ENCODE measurements at regions not wholly inside any gene's neighbourhood (a gene's known extent, or its start where the extent isn't known, plus 50 kb on each side); places are given as distances from the start of the nearest gene placed in this dataset.
"Not testable (repeated sequence)": the region's sequence is repeated elsewhere in the genome, so short reads cannot be mapped to it uniquely, and the experiment has no call there.

DNA sequence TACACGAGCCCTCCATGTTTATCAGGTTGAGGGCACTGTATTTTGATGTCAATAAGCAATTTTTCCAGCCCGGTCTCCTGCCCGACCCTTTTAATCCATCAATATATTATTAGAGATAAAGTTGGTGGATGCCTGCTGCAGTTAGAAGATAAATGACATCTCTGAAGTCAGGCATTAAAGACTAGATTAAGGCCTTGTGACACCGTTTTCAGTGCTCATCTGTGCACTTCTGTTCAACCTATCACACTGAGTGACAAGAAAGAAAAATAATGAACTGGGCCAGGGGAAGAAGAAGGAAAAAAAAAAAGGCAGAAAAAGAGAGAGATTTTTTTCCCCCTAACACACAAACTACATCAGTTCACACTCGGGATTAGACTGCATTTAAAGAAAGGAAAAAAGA, 371.8 kb downstream of the IL20RB start:
- Histone ChIP-seq H3K4me1 (no peaks in the 10 kb centered on the region), H3K27ac (no peak overlapping the region), H3K27me3 (no peaks in the 10 kb centered on the region), H3K9me3 (no peaks in the 10 kb centered on the region), H3K4me3 (no peak overlapping the region), H3K36me3 (no peaks in the 10 kb centered on the region)
- intact Hi-C loops (cut with DNase I; ENCODE audit: low total_unique reads) = no loop called here
- DNase-seq (ENCODE audit: low spot score in 2 of 2) = no peak
- no peak for TF ChIP-seq CTCF (IDR thresholded peaks at IDR 0.05)
- TF ChIP-seq POLR2A (IDR thresholded peaks at IDR 0.05) = no peak
- no peak for TF ChIP-seq POLR2AphosphoS5 (IDR thresholded peaks at IDR 0.05)

GRCh38 chr3:137330246-137330645, 372.5 kb downstream of the IL20RB start:
- TF ChIP-seq CTCF (IDR thresholded peaks at IDR 0.05) = no peak
- TF ChIP-seq POLR2AphosphoS5 (IDR thresholded peaks at IDR 0.05) = no peak
- no peak for TF ChIP-seq POLR2A (IDR thresholded peaks at IDR 0.05)
- no peak for DNase-seq (ENCODE audit: low spot score in 2 of 2)

DNA sequence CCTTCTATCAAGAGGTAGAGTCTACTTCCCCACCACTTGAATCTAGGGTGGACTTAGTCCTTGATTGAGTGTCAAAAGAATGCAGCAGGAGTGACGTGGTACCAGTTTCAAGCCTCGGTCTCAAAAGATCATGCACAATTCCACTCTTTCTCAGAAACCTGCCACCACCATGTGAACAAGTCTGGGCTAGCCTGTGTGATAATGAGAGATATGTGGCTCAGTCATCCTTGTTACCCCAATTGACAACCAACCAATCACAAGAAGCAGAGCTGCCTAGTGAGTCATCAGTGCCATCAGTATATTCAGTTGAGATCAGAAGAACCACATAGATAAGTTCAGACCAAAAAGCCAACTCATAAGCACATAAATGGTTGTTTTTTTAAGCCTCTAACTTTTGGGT, 374.5 kb downstream of the IL20RB start:
- DNase-seq (ENCODE audit: low spot score in 2 of 2) = no peak
- no peak overlapping the region for H3K27ac ChIP-seq
- no peaks in the 10 kb centered on the region for H3K36me3 ChIP-seq
- TF ChIP-seq POLR2A (IDR thresholded peaks at IDR 0.05) = no peak
- TF ChIP-seq POLR2AphosphoS5 (IDR thresholded peaks at IDR 0.05) = no peak
- no peak for TF ChIP-seq CTCF (IDR thresholded peaks at IDR 0.05)
- H3K27me3 ChIP-seq = no peaks in the 10 kb centered on the region
- no peaks in the 10 kb centered on the region for H3K9me3 ChIP-seq
- no peaks in the 10 kb centered on the region for H3K4me1 ChIP-seq
- intact Hi-C loops (cut with DNase I; ENCODE audit: low total_unique reads) = no loop called here
- no peak overlapping the region for H3K4me3 ChIP-seq

More at GRCh38 chr3:137330246-137330645, 372.5 kb downstream of the IL20RB start:
- no peaks in the 10 kb centered on the region for H3K27me3 ChIP-seq
- no peak overlapping the region for H3K27ac ChIP-seq
- H3K4me3 ChIP-seq = no peak overlapping the region
- intact Hi-C loops (cut with DNase I; ENCODE audit: low total_unique reads) = no loop called here
- no peaks in the 10 kb centered on the region for H3K9me3 ChIP-seq
- H3K4me1 ChIP-seq = no peaks in the 10 kb centered on the region
- no peaks in the 10 kb centered on the region for H3K36me3 ChIP-seq

GRCh38 chr3:137335478-137335877, 377.7 kb downstream of the IL20RB start:
- intact Hi-C loops (cut with DNase I; ENCODE audit: low total_unique reads) = no loop called here
- Histone ChIP-seq H3K4me3 (no peak overlapping the region), H3K9me3 (peaks cover 3 to 18% of the 10 kb centered on the region in 2 donors), H3K4me1 (no peaks in the 10 kb centered on the region), H3K27me3 (no peaks in the 10 kb centered on the region), H3K36me3 (no peaks in the 10 kb centered on the region), H3K27ac (no peak overlapping the region)
- no peak for DNase-seq (ENCODE audit: low spot score in 2 of 2)
- TF ChIP-seq POLR2A (IDR thresholded peaks at IDR 0.05) (no peak), POLR2AphosphoS5 (IDR thresholded peaks at IDR 0.05) (no peak), CTCF (IDR thresholded peaks at IDR 0.05) (no peak)

GRCh38 chr3:137338400-137338799, 380.6 kb downstream of the IL20RB start:
- H3K9me3 ChIP-seq = peaks cover 3 to 18% of the 10 kb centered on the region in 2 donors
- H3K4me1 ChIP-seq; DNase-seq (ENCODE audit: low spot score in 2 of 2); H3K4me3 ChIP-seq; H3K27me3 ChIP-seq; intact Hi-C loops (cut with DNase I; ENCODE audit: low total_unique reads); H3K27ac ChIP-seq; H3K36me3 ChIP-seq: not testable (repeated sequence)

DNA sequence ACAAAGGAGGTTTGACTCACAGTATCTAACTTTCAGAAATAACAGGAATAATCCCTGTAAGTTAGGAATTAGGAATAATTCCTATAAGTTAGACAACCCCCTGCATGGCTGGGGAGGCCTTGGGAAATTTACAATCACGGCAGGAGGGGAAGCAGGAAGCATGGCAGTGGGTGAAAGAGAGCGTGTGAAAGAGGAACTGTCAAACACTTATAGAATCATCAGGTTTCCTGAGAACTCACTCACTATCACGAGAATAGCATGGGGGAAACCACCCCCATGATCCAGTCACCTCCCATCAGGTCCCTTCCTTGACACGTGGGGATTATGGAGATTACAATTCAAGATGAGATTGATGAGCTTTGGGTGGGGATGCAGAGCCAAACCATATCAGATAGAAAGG, 385.5 kb downstream of the IL20RB start:
- Histone ChIP-seq H3K27me3 (no peaks in the 10 kb centered on the region), H3K4me1 (no peaks in the 10 kb centered on the region), H3K9me3 (peaks cover 3 to 11% of the 10 kb centered on the region in 2 donors), H3K27ac (no peak overlapping the region), H3K36me3 (no peaks in the 10 kb centered on the region), H3K4me3 (no peak overlapping the region)
- intact Hi-C loops (cut with DNase I; ENCODE audit: low total_unique reads) = no loop called here
- DNase-seq (ENCODE audit: low spot score in 2 of 2) = no peak
- TF ChIP-seq POLR2AphosphoS5 (IDR thresholded peaks at IDR 0.05) (no peak), POLR2A (IDR thresholded peaks at IDR 0.05) (no peak), CTCF (IDR thresholded peaks at IDR 0.05) (no peak)
